Kidney capillary endothelial cell (primary cell): ENCODE measurements at regions not wholly inside any gene's neighbourhood (a gene's known extent, or its start where the extent isn't known, plus 50 kb on each side); places are given as distances from the start of the nearest gene placed in this dataset.

Experiments used
- DNase-seq: peaks from one replicate; pipeline ENCODE4 v3.0.0-alpha.2; 2018; ENCODE audit warnings: low spot score

DNA sequence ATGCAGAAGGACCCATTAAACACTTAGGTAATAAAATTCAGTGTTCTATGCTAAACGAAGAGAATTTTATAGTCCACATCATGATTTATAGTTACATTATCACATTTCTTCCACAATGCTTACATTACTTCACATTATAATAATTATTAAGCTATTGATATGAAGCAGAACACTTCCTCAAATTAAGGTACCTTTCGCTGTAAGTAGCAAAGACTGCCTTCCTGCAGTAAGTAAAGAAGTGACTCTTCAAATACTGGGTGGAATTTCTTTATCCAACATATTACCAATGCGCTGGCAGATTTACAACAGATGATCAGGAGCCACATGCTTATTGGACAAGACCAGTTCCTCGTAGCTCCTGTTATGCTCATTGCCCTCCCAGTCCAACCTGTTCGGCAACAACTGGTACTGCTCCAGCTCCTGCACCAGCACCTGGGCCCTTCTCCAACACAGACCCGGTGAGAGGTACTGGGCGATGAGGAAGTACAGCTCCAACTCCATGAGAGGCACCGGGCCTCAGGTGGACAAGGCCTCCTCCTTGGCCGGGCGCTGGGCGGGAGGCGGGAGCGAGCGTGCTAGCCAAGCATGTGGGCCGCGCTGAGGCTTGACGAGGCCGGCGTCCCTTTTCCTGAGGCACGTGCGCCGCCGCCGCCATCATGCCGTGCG, 210.7 kb upstream of the ATP2B1 start:
- no peak for DNase-seq

DNA sequence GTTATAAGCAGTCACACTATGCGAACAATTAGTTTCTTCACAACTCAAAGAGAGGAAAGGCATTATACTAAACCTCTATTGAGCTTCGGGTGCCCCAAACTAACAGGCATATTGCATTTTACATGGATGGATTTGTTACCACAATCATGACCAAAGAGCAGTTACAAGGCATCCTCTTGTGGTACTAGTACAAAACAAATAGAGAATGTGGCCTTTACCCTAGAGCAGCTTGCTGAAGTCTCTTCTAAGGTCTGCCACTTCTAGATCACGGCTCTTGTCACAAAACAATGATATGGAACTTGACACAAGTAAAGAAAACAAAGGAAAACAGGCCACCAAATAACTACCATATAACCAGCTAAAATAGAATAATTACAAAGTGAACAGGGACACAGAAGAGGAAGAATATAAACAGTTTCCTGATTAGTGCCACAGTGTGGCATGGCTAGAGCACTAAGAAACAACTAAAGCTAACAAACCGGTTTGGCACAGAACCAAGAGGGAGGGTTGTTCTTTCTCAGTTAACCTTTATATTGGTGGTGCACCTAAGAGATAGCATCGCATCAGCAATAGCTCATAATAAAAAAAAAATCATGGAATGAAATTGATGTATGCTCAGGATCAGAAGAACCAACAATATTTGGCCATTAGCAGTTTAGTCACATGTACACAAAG, 209.7 kb upstream of the ATP2B1 start:
- DNase-seq = no peak

DNA sequence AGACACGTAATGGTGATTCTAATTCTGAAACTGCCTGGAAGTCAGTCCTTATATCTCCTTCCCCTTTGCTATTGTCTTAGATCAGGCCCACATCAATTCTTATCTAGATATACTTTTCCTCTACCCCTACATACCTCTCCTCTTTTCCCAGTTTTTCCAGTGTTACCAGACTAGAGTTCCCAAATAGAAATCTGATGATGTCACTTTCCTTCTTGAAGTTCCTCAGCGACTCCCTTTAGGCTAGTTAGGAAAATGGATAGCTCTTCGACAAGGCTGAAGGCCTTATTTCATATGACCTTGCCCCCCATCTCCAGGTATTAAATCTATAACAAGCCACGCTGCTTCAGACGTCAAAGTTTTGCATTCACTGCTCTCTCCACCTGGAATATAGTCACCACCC, 201.1 kb upstream of the ATP2B1 start:
- DNase-seq = no peak

DNA sequence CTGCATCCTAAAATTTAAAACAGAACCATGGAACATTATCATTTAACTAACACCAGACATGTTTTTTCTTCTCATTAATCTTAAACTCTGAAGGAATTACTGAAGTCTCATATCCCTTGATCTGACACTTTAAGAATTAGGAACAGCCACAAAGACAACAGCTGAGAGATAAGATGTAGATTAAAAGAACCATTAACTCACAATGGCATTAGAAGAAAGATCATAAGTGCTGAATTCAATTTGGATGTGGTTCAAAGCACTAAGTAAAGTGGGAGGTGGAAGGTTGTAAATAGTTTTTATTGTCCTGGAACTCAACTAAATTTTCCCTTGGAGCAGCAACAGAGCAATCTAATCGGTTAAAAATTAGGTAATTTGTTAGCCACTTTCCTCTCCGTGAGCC, 199.0 kb upstream of the ATP2B1 start:
- no peak for DNase-seq

DNA sequence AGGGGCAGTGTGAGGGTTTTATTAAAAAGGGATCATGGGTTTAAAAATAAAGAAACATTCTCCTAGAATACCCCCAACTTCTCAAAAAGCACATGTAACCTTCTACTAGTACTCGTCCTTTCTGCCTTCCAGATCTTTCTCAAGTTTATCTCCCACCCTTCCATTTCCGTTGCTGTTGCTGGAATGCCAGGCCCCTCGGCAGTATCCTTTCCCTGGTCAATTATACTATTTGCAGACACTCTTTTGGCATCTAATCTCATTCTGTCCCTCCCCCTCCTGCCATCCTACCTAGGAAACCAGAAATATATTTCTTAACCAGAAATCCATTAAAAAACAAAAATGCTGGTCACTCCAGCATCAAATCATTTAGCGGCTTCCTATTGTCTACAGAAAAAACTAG, 198.2 kb upstream of the ATP2B1 start:
- DNase-seq = no peak

DNA sequence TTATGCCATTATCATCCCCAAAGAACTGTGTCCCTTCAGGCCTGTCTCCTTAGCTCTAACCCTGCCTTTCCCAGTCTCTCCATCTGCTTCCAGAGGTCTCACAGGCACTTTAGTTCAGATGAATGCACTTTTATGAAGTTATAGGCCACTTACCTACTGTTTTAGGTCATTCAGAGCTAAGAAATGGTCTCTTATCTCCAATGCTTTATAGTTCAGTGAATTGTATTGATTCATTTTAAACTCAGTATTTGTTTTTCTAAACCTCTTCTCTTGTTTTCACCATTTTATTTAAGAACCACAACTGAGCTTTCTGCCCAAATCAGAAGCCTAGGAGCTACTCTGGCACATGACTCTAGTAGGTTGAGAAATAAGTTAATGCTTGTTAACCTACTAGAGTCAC, 197.5 kb upstream of the ATP2B1 start:
- no peak for DNase-seq

DNA sequence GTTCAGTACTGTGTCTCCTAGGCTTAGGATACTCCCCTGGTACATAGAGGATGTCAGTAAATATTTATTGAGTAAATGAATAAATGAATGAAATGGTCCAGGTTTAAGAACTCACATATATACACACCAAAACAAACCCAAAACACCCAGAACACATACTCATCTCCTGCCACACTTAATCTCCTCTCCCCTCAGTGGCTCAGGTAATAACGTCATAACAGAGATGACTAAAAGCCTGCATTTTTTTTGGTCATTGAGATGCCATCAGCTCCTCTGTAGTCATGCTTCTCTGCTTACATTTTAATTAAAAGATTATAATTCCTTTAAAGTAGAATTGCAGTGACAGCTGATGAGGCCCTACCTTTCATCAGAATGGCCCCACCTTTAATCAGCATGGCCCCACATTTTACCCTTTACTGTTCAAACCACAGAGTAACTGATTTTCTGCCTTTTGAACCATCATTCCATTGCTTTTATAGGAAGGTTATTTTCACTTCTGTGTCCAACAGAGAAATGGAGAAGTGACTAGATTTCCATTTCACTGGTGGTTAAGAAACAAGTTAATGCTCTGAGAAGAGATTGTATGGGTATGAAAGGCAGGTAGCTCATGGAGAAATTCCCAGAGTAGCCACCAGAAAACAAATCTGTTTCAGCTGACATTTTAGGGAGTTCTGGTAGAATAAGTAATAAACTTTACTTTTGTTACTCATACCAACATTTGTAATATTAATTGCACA, 193.4 kb upstream of the ATP2B1 start:
- DNase-seq = no peak

DNA sequence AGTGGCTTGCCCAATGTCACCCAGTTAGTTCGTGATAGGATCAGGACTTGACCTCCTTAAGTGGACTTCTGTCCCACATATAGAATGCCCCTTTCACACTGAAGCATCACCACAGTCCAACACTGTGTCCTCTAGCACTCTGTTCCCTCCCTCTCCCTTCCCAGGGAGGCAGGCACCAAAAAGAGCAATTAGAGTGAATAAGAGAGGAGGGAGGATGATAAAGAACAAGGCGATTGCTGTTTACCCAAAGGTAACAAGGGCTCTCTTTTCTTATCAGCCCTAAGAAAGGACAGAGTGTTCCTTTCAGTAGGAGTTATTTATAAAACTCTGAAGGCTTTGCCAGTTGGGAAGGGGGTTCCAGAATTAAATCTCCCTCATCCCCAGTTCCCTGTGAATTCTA, 192.7 kb upstream of the ATP2B1 start:
- DNase-seq = no peak

DNA sequence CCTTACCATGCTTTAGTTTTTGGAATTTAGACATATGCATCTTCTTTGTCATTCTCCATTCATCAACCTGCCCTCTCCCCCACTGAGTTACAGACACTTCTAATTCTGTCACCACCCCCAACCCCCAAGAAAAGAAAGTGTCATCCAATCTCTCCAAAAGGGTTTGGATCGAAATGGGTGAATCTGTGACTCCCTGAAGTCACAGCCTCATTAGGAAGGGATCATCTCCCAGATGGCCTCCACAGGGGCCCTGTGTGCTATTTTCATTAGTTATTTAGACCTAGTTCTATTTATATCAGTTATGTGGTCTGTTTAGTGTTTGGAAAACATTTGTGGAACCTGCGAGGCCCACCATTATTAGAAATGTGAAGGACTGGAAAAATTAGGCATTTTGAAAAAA, 191.0 kb upstream of the ATP2B1 start:
- DNase-seq = no peak

DNA sequence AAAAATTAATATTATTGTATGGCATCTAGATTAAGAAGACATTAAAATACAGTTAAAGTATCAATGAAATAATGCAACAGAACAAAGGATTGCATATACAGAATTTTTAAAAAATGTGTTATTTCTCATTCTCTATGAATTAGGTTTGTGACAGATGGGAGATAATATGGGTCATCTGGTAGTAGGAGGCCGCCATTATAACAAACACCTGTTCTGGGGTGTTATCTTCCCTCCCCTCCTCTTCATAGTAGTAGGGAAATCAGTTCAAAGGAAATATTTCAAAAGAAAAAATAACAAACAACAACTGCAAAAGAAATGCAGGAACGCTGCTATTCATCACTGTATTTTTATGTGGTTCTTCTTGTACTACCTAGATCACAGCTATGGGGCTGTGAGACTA, 187.0 kb upstream of the ATP2B1 start:
- DNase-seq = no peak

DNA sequence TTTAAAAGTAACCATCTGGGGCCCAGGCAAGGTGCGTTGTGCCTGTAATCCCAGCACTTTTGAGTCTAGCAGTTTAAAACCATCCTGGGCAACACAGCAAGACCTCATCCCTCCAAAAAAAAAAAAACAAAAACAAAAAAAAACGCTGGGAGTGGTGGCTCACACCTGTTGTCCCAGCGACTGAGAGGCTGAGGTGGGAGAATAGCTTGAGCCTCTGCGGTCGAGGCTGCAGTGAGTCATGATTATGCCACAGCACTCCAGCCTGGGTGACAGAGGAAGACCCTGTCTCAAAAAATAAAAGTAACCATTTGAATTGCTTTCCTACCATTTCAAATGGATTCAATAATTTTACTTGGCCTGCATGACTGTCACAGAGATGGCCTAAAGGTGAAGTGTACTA, 186.5 kb upstream of the ATP2B1 start:
- DNase-seq = no peak

DNA sequence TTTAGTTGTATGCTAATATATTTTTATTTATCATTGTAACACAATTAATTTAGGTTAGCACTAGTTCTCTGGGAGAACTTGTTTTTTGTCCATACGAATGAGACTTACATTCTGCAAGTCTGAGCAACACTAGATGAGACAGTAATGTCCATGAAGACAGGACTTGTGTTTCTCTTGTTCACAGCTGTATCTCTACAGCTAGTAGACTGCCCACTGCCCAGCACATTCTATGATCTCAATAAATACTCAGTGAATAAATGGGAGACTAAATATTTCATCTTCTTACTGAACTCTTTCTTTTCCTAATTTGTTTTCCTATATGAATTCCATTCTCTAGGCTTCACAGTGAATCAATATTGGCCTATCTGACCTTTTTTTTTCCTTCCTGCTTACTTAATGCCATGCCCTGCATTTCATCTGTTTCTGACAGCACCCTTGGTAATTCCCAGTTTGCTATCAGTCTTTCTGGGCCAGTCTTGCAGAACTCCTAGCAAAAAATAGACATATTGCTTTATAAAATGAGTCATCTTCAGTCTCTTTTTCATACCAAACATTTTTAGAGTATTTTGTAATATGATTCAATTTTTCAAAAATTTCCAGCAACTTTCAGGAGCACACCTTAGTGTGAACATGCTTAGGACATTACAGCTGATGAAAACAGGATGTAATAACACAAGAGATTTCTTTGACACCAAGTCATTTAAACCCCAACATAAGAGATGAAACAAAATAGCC, 185.5 kb upstream of the ATP2B1 start:
- no peak for DNase-seq

DNA sequence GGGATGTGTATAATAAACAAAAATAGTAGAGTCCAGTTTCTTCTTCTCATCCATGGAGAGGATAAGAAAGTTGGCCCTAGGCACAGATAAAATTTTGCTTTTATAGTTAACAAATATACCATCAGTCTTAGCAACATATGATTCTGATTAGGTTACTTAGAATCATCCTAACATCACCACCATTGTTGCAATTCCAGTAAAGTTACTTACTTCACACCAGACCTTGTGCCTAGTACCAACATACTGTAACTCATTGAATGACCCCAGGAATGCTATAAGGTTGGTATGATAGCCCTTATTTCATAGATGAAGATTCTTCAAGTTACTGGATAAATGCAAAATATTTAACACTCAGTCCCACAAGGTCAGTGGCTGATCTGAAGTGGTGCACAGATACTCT, 183.8 kb upstream of the ATP2B1 start:
- DNase-seq = no peak

DNA sequence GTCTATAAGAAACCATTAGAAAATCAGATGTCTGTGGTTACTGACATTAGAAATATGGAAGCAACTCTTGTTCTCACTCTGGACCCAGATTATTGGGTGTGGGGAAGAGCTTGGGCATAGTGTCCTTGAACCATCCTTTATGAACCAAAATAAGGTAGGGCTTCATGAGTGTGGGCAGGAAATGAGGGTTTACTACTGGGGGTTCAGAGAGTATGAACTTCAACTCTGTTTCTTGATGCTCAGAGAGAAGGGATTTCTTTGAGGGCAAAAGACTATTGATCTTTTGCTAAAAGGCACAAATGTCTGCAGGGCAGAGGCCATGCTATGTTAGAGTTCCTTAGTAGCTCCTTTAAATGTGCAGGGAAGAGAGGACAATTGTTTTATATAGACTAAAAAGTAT, 183.3 kb upstream of the ATP2B1 start:
- DNase-seq = no peak

DNA sequence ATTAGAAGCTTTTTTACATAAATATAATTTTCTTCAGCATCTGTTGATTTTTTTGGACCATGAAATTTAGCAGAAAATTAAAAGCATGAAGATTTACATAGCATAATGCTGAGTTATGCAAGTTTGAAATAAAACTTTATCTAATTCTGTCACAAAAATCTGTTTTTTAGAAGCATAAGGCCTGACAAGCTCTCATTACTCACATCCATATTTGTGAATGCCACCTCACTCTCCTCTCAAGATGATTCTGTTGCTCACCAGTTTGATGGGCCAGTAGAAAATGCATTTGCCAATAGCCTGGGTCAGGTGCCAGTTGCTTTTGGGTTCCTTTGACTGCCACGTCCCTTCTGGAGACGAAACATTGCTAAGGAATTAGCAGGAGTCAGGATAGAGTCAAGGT, 181.5 kb upstream of the ATP2B1 start:
- no peak for DNase-seq

DNA sequence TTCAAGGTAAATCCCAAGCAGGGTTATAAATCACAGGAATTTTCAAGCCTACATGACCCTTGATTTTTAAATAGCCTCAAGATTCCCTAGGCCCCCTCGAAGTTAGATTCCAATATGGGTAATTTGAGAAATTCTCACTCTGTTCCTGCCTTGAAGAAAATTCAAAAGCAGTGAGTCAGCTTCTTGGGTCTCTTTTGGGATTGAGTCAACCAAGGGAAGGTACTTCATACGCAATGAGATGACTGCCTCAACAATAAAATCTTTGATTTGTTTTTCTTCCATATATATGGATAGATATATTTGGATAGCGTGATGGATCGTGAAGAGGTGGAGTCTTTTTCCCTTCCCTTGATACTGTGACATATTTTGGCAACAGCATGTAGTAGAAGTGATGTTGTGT, 180.4 kb upstream of the ATP2B1 start:
- DNase-seq = no peak

DNA sequence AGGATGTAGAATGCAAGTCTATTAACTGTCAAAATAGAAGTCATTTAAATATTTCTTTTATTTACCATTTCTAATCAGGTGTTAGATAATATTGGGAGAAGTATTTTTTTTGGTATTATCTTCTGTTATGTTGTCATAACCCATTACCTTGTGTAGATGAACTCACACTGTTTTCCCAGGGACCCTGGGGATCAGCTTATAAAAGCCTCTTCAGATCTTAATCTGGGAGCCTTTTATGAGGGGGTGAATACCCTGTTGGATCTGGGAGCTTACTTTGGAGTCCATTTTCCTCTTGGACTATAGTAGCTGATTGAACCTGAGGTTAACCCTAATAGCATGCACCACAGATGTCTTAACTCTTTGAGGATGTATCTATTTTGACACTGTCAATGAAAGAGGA, 176.3 kb upstream of the ATP2B1 start:
- no peak for DNase-seq

DNA sequence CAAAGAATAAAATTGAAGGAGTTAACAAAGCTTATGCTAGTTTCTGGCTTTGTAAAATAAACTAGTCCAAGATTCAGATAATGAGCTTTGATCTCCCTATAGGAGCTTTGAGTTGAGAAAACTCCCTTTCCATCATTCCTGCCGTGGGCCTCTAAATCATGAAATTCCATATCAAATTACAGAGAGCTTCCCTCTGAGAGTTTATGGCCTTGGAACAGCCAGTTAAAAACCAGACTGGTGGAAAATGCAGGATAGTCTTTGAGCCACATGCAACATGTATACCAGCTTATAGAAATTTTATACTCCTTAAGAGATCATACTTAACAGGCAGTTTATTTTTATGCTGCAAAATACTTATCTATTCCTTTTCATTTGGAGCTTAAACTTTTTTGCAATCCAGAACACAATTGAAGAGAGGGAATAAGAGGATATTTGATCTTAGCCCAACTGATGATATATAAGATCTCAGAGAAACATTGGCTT, 175.8 kb upstream of the ATP2B1 start:
- DNase-seq = no peak

DNA sequence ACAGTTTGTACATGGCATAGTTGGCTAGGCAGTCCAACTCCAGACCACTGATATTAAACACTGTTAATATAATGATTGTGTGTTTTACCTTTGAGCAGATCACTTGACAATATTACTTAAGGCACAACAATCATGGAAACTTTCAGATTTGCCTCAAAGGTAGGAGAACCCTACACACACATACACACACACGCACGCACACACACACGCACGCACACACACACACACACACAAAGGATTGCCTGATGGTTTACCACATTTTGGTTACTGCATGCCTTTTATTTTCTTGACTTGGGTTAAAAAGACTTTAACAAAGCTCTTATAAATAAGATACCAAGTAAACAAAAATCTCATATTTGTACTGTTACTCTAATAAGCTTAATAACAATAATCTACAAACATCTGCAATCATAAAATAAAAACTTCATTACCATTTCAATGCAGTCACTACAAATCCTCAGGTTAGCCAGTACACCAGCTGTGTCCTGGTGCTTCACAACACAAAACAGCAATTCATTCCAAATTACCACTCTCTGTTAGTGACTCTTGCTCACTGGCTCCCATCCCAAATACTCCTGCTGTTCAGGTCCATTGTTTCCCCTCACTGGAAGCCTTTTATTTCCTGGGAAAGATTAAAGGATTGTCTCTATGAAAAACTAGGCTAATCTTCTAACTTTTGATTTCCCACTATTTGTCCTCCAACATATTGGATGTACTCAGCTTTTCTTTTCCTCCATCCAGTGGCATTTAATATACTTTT, 175.2 kb upstream of the ATP2B1 start:
- DNase-seq = no peak

DNA sequence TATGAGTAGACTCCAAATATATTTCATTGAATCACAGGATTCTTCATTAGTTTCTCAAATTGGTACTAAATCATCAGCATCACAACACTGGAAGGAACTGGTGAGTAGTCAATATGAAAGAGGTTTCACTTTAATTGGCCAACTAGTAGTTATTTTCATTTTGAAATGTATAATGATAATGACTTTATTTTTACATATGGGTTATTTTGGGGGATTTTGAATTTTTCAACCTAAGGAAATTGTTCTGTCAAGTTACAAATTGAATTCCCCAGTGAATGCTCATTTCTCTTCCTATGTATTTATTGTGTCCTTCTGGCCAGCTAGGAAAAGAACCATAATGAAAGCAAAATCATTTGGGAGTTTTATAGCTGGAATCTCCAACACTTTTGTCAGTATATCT, 174.2 kb upstream of the ATP2B1 start:
- DNase-seq = no peak

DNA sequence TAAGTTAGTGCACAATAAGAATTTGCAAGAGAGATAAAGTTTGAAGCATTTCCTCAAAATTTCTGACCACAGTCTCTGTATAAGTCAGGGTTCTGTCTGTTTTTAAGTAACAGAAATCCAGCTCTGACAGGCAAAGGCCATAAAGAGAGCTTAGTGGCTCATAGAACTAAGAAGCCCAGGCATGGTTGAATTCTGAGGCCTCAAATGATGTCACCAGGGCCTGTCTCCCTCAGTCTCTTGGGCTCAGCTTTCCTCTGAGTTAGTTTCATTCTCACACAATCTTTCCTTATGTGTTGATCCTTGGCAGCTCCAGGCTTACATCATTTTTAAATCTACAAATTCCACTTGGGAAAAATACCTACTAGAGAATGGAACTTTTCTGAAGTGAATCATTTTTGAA, 173.4 kb upstream of the ATP2B1 start:
- no peak for DNase-seq
